AG04450 (cell line): ENCODE measurements at regions not wholly inside any gene's neighbourhood (a gene's known extent, or its start where the extent isn't known, plus 50 kb on each side); places are given as distances from the start of the nearest gene placed in this dataset.
A peak's percentile ranks its signal among the peaks of the same experiment; 100 is the strongest.

Experiments used
- CTCF ChIA-PET: fragments of 300-600, 350-600 bp; formaldehyde crosslinking; extraction: SDS; loops from one replicate; lab custom pipeline; 2022; ENCODE audit warnings: antibody characterized with exemption, inconsistent platforms; lab: Charles Lee
- POLR2A ChIA-PET: fragments of 350-600 bp; formaldehyde crosslinking; extraction: SDS; loops from one replicate; lab custom pipeline; 2021; ENCODE audit warnings: antibody characterized with exemption, inconsistent platforms; lab: Yijun Ruan, JAX
- DNase-seq: peaks from one replicate; pipeline ENCODE4 v3.0.0-alpha.2; 2011; ENCODE audit warnings: low read depth, low spot score
- H3K27ac ChIP-seq: one replicate; pipeline ENCODE4 v1.5.1; 2012; ENCODE audit warnings: low read depth, low read length, control low read depth
- H3K27me3 ChIP-seq: one replicate; pipeline ENCODE4 v1.6.0; 2012; ENCODE audit warnings: low read length; ENCODE audit not compliant: control insufficient read depth, insufficient read depth
- H3K4me3 ChIP-seq: 2 replicates; pipeline ENCODE4 v1.5.1; 2011; ENCODE audit warnings: mild to moderate bottlenecking, low read depth, low read length, control low read depth
- H3K9me3 ChIP-seq: 2 replicates; pipeline ENCODE4 v1.5.1; 2012; ENCODE audit warnings: low read length; ENCODE audit not compliant: control insufficient read depth, insufficient read depth
- CTCF ChIP-seq: IDR thresholded peaks from 2 replicates; pipeline ENCODE4 v1.5.1; 2011; ENCODE audit warnings: low read depth, low read length, control low read depth, inconsistent platforms

- ChIA-PET CTCF (interaction anchor here (0.5 kb wide), 1 partner anchor 1930 kb away, joined by 3 read pairs; no protein-coding TSS in a partner anchor), POLR2A (no interaction called here)
- DNase-seq: peak; percentile 46
- no peak overlapping the region for H3K4me3 ChIP-seq
- H3K27me3 ChIP-seq: no peaks in the 10 kb centered on the region
- TF ChIP-seq CTCF: no peak
- H3K9me3 ChIP-seq: no peaks in the 10 kb centered on the region
- no peak overlapping the region for H3K27ac ChIP-seq
Measured at GRCh38 chr4:72896515-72896914, 173.0 kb downstream of the COX18 start.

- H3K9me3 ChIP-seq: no peaks in the 10 kb centered on the region
- ChIA-PET POLR2A (no interaction called here), CTCF (no interaction called here)
- no peak for TF ChIP-seq CTCF
- DNase-seq: no peak
- no peak overlapping the region for H3K4me3 ChIP-seq
- no peaks in the 10 kb centered on the region for H3K27me3 ChIP-seq
- H3K27ac ChIP-seq: no peak overlapping the region
Measured at GRCh38 chr4:72895408-72895807, 174.1 kb downstream of the COX18 start.

GRCh38 chr4:72893354-72894066 is 176.0 kb downstream of the COX18 start:
- Histone ChIP-seq H3K4me3 (no peak overlapping the region), H3K9me3 (no peaks in the 10 kb centered on the region), H3K27me3 (no peaks in the 10 kb centered on the region), H3K27ac (no peak overlapping the region)
- POLR2A ChIA-PET: no interaction called here
- CTCF ChIA-PET: interaction anchor here (0.6 kb wide), 1 partner anchor 1884 kb away, joined by 4 read pairs; no protein-coding TSS in a partner anchor
- no peak for DNase-seq
- no peak for TF ChIP-seq CTCF

GRCh38 chr4:72888331-72888730 is 181.2 kb downstream of the COX18 start:
- Histone ChIP-seq H3K27me3 (no peaks in the 10 kb centered on the region), H3K4me3 (no peak overlapping the region), H3K27ac (no peak overlapping the region), H3K9me3 (no peaks in the 10 kb centered on the region)
- ChIA-PET CTCF (no interaction called here), POLR2A (no interaction called here)
- TF ChIP-seq CTCF: no peak
- no peak for DNase-seq

- Histone ChIP-seq H3K4me3 (no peak overlapping the region), H3K27ac (no peak overlapping the region), H3K27me3 (no peaks in the 10 kb centered on the region), H3K9me3 (no peaks in the 10 kb centered on the region)
- POLR2A ChIA-PET: no interaction called here
- no peak for DNase-seq
- no peak for TF ChIP-seq CTCF
- CTCF ChIA-PET: no interaction called here
Measured at GRCh38 chr4:72887152-72887551, 182.4 kb downstream of the COX18 start.
